Embryonic facial prominence (tissue), 1 donor: ENCODE measurements at regions not wholly inside any gene's neighbourhood (a gene's known extent, or its start where the extent isn't known, plus 50 kb on each side); places are given as distances from the start of the nearest gene placed in this dataset.
A peak's percentile ranks its signal among the peaks of the same experiment; 100 is the strongest.
"Not testable (repeated sequence)": the region's sequence is repeated elsewhere in the genome, so short reads cannot be mapped to it uniquely, and the experiment has no call there.

Experiments
- DNase-seq: peaks from one replicate; pipeline ENCODE4 v3.0.0-alpha.2; 2016; ENCODE audit errors: extremely low spot score

DNA sequence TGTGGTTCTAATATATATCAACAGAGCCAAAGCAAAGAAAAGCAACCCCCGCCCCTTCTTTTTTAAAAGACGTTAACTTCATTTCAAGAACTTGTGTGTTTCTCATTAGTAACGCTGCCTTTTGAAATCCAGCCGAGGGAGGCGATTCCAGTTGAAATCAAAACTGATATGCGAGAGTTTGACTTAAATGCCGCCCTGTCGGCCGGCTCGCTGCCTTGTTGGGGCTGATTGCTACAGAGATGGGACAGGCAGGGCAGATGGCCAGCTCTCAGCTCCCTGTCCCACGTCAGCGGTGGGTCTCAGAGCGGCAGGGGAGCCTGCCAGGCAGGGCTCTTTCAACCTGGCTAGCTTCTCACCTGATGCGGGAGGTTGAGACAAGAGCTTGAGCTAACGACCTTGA is 51.9 kb upstream of the ALX4 start:
- DNase-seq, result peak; percentile 85

DNA sequence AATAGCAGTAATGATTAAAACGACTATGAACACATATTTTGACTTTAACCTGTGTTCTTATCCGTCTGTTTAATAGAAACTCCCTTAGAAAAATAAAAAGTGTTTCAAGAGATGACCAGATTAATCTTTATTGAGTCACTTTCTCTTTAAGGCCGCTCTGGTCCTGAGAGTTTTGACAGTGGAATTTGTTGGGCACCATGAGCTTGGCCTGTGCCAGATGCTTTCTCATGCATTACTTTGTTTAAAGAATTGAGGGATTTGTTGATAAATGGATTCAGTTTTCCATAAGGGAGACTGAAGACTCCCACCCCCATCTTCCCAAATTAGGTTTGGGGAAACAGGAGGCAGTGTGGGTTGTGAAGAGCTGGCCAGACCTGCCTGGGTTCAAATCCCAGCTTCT is 53.2 kb upstream of the ALX4 start:
- DNase-seq, result no peak

DNA sequence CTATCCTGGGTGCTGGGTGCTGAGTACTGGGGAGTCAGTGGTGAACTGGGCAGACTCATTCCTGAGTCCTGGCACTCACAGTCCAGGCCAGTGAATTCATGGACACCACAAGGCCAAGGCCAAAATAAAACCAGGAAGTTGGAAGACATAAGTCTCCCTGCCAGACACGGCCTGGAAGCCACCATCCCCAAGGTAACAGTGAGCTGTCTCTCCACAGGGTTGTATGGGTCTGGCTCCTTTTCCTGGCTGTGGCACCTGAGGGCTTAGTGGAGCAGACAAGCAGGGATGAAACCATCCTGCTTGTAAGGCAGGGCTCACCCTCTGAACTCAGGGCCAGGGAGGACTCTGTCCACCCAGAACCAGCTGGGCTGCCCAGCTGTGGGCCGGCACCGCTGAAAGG is 54.7 kb upstream of the ALX4 start:
- DNase-seq, result no peak

DNA sequence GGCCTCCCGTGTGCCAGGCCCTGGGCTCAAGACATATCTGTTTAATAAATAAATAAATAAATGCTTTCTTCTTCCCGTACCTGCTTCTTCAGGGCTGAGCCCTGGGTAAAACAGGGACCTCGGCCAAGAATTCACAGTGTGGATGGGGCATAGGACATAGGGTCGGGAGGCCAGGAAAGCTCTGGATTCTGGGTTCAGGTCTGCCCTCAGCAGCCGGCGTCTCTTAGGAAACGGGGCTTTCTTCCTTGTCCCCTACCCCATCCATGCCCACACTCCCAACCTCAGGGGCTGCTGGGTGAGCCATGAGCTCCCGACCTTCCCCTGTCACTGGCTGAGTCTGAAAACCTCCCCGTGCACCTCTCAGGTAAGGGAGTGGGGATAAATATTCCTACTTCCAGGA is 55.7 kb upstream of the ALX4 start:
- no peak for DNase-seq

DNA sequence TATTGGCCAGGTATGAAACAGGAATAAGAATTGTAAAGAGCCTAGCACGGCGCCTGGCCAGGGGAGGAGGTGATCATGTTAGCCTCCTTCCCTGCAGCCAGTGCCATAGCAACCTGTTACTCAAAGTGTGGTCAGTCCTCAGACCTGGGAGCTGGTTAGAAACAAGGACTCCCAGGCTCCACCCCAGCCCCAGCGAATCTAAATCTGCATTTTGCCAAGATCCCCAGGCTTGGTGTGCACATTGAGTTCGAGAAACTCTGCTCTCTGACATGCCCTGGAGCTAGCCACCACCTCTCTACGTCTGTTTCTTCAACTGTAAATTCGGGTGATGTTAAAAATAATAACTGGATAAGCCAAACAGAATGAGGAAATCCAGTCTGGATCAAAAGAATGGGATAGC is 56.1 kb upstream of the ALX4 start:
- no peak for DNase-seq

DNA sequence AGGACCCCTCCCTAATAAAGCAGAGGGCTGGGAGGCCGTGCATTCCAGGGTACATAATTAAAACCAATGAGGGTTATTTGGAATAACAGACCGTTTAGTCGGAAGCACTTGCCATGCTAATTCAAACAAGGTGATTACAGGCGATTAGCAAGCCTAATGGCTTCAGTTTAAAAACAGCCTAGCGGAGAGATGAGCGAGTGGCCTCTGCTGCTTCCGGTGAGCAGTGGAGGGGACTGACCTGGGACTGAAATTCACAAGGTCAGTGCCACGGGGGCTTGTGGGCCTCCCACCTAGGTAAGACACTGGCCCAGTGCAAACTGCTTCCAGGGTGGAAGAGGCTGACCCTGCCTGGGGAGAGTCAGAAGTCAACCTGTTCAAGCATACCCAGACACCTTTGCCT is 56.8 kb upstream of the ALX4 start:
- no peak for DNase-seq

DNA sequence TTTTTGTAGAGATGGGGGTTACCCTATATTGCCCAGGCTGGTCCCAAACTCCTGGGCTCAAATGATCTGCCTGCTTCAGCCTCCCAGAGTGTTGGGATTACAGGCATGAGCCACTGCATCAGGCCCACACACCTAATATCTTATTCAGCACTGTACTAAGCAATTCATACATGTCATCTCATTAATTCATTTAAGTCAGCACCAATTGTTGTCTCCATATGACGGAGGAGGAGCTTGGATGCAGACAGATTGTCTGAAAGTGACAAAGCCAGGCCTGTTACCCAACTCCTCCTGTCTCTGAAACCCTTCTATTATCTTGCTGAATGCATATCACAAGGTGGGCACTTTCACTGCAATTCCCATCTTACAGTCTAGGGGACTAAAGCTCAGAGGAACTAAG is 57.5 kb upstream of the ALX4 start:
- no peak for DNase-seq

DNA sequence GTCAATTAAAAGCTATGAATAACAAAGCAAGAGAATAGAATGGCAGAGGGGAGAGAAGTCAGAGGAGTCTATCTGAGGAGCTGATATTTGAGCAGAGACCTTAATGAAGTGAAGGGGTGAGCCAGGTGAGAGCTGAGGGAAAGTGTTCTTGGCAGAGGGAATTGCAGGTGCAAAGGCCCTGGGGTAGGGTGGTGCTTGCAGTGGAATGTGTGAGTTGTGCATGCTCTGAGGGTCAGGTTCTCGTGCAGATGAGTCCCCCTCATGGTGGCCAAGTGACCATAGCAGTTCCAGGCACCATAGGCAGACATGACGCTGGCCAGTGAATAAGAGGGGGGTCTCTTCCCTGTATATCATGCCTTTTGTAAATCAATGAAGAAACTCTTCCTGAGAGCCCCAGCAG is 58.9 kb upstream of the ALX4 start:
- no peak for DNase-seq

DNA sequence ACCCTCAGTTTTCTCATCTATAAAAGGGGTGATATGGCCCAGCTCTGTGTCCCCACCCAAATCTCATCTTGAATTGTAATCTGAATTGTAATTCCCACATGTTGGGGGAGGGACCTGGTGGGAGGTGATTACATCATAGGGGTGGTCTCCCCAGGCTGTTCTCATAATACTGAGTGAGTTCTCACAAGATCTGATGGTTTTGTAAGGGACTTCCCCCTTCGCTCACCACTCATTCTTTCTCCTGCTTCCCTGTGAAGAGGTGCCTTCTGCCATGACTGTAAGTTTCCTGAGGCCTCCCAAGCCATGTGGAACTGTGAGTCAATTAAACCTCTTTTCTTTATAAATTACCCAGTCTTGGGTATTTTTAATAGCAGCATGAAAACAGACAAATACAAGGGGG is 61.1 kb upstream of the ALX4 start:
- not testable (repeated sequence) for DNase-seq

DNA sequence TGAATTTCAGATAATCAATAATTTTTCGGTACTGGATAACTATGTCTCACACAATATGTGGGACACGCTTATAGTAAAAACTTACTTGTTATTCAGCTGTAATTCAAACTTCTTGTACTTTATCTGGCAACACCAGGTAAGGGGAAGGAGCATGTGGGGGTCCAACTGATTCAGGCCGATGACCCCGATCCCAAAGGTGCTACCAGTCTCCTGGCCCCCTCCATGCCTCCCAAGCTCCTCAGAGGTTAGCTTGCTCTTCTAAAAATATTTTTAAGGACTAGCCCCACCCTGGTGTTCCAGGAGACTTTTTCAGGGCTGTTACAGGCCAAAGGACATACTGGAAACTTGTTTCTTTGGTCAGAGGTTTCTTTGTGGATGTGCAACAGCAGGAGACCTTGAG is 61.8 kb upstream of the ALX4 start:
- DNase-seq, result no peak

DNA sequence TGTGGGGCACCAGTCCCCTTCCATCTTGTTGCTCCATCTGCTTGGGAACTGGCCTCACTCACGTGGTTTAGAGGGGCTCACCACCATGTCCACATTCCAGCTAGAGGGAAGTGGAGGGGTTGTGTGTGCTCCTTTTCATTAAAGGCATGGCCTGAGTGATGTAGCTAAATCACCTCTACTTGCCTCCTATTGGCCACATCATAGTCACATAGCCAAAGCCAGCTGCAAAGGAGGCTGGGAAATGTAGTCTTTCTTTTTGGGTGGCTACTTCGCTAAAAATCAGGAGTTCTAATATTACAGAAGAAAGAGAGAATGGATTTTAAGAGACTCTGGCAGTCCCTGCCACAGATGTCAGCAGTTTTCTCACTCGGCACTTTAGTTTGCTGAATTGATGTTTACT is 63.0 kb upstream of the ALX4 start:
- no peak for DNase-seq

DNA sequence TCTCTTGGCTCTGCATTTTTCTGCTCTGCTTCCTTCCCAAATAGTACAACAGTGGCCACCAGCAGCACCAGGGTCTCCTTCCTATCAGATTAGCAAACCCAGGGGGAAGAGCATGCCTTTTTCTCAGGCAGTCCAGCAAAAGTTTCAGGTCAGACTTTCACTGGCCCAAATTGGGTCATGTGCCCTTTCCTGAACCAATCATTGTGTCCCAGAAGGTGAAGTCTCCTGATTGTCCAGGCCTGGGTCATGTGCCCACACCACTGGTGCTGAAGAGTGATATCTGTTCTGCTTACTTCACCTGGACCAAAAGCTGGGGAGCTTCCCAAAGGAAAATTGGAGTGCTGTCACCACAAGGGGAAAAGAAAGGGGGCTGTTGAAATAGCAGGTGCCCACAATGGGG is 64.1 kb upstream of the ALX4 start:
- no peak for DNase-seq

DNA sequence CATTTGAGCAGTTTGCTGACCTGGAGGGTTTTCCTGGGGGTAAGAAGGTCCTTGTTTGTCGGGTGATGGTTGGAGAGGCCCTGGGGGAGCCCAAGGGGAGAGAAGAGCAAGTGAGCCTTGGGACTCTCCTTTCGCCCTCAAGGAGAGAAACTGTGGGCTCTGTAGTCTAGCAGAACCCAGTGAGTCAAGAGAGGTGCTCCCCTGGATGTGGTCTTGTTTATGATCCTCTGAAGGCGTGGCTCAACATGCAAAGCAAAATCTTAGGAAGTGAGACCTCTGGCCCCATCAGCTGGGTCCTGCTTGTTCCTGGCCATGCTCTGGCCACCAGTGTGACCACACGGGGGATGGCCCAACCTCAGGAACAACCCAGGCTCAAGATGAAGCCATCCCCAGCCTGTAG is 66.5 kb upstream of the ALX4 start:
- DNase-seq, result no peak

DNA sequence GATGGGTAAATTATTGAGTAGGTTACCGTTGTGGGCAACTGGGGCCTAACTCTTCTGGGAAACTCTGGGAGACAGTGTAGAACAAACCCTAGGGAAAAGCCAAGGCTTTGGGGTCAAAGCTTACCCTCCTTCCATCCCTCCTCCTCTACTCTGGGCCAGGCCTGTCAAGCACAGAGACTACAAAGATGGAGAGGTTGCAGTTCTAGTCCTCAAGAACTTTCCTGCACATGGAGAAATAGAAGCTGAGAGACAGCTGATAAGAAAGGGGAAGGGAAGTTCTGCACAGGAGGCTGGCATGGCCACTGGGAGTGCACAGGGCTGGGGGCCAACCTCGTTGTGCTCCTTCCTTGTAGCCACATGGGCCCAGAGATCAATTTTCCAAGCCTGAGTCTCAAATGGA is 67.2 kb upstream of the ALX4 start:
- DNase-seq, result no peak

DNA sequence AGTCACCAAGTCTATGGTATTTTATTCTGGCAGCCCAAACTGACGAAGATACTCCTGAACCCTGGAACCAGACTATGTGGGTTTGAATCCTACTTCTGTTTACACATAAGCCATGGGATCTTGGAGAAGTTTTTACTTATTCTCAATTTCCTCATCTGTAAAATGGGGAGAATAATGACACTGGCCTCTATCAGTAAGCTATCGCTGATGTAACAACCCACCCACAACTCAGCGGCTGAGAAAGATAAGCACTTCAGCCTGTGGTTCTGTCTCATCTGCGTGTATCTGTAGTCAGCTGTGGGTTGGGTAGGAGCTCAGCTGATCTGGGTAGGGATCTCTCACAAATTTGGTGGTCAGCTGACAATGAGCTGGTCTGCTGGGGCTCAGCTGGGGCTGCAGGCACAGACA is 68.0 kb upstream of the ALX4 start:
- DNase-seq, result no peak

DNA sequence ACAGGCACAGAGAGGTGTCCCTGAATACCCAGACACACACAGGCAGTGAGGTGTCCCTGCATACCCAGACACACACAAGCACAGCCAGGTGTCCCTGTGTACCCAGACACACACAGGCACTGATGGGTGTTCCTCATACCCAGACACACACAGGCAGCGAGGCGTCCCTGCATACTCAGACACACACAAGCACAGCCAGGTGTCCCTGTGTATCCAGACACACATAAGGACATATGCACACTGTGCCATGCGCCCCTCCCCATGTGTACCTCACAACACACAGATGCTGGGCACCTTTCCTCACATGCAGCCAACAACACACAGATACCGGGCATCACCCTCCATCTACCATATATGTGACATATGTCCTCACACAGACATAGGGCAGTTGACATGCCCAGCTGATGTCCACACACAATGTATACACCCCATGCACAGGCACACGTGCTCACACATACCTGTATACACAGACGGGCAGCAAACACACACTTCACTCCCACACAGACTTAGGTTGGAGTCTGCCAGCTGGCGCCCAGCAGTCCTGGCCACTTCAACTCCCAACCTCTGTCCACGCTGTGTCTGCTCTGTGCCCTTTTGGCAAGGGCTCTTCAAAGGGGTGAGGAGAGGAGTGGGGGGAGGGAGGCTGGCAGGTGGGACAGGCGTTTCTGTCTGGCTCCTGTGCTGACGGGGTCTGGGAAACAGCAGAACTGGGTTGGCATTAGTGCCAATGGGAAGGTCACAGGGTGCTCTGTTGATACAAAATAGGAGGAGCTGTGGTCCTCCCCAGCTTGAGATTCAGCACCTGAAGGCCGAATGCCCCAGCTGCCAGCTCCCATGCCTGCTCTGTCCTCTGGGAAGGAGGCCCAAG is 69.4 kb upstream of the ALX4 start:
- DNase-seq, result no peak

DNA sequence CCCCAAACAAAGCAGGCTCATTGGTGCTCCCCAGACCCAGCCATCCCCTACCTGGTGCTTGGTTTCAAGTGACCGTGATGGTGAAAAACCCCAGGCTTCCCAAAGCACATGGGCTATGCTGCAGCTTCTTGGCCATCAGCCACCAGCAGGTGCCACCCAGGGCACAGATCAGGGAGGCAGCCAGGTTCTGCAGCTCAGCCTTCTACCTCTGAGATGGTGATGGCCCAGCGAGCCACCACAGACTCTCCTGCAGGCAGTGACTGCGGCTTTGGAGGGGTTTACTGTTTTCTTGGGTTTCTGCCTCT is 70.0 kb upstream of the ALX4 start:
- DNase-seq, result no peak

DNA sequence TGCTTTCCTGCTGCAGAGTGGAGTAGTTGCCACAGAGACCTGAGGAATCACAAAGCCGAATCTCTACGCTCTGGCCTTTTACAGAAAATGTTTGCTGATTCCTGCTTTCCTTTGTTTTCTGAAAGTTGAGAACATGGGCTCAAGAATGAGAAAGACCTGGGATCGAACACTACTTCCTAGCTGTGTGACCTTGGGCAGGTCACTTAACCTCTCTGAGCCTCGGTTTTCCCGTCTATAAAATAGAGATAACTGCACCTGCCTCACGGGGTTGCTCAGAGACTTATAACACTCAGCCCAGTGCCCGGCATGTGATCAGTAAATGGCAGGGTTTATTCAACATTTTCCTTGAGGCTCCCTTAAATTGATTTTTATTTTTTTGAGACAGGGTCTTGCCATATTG is 70.9 kb upstream of the ALX4 start:
- no peak for DNase-seq

DNA sequence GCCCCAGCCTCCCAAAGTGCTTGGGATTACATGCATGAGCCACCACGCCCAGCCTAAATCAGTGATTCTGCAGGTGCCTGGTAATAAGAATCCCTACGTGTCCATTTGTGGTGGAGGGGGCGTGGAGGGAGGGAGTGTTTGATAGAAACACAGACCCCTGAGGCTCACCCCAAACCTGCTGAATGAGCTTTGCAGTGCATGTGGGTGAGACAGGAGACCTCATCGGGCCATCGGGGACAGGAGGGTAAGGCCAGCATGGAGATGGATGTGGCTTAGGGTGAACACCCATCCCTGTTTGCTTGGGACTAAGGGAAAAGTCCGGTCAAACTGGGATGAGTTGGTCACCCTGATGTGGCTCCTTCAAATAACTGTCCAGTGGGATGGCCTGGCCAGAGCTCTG is 71.3 kb upstream of the ALX4 start:
- no peak for DNase-seq

DNA sequence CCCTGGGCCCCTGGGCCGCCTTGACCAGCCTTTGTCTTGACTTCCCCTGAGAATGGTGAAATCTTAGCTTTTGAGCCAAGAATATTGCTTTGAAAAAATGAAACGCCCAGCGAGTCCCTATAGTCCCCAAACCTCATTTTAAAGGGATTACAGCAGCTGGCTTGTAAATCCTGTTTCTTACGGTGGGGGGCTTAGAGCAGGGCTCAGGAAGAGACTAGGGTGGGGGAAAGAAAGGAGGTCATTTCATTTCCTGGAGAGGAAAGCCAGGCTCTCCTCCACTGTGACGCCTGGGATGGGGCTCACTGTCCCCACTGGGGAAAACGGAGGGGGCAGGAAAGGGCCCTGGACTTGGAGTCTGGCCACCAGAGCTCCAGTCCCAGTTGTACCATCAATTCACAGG is 72.2 kb upstream of the ALX4 start:
- no peak for DNase-seq

DNA sequence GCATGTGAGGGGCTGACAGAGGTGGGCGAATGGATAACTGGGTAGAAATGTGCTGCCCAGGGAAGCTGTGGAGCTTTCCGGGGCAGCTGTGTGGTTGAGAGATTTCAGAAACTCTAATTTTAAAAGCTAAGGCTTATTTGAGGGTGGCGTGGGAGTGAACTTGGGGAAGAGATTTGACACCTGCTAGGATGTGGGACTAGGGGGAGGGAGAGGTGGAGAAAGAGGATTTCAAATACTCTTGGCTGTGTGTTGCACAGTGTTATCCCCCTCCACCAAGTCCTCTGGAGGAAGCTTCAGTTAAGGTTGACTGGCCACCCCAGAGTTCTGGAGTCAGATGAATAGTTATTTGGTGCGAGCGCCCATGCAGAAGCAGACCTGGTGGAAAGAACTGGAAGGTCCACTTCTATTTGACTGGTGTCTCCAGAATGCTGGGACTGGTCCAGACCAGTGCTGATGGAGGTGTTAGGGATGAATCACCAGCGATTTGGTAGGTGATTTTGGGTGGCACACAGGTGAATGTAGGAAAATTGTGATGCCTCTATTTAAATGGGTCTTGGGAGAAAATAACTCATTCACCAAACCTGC is 72.8 kb upstream of the ALX4 start:
- DNase-seq, result no peak

DNA sequence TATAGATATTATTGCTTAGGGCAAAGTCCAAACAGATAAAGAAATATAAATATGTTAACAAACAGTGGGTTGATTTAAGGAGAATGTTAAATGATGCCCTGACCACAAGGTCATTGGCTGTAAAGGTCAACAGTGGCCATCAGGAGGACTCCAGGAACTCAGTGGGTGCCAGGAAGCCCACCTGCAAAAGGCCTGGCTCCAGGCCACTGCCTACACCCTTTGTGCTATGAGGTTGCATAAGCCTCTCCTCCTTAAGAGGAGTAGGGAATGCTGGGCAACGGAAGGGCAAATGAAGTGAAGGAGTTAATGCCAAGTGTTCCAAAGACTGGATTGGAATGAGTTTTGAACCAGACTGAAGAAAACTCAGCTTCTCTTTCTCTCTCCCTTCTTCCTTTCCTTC is 73.3 kb upstream of the ALX4 start:
- DNase-seq, result no peak

DNA sequence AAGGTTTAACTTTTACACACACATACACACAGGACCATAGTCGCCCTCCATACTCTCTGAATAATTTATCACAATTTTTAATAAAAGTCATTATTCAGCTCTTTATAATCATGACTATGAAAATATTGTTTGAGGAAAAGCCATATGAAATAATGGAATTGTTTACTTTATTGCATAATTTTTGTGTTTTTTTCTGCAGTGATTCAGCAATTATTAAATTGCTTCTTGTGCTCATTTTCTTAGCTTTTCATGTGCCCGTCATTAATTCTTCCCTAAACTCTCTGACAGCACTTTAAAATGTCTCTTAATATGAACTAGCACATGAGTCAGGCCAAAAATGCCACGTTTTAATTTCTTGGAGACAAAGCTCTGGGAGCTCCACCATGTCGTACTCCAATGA is 77.5 kb upstream of the ALX4 start:
- DNase-seq, result no peak

DNA sequence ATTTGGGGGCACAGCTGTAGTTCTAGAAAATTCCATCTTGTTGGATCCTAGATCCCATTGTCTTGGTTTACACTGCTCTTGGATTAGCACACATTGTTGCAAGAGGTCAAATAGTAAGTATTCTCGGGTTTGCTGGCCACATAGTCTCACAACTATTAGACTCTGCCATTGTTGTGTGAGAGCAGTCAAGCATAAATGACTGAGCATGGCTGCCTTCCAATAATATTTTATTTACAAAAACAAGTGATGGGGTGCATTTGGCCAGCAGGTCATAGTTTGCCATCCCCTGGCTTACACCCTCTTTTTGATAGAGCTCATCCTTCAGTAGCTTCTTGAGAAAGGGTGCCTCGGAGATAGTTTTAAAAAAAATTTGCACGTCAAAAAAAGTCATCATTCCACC is 77.9 kb upstream of the ALX4 start:
- DNase-seq, result no peak
